ENCODE measurements at regions not wholly inside any gene's neighbourhood (a gene's known extent, or its start where the extent isn't known, plus 50 kb on each side); places are given as distances from the start of the nearest gene placed in this dataset.

DNA sequence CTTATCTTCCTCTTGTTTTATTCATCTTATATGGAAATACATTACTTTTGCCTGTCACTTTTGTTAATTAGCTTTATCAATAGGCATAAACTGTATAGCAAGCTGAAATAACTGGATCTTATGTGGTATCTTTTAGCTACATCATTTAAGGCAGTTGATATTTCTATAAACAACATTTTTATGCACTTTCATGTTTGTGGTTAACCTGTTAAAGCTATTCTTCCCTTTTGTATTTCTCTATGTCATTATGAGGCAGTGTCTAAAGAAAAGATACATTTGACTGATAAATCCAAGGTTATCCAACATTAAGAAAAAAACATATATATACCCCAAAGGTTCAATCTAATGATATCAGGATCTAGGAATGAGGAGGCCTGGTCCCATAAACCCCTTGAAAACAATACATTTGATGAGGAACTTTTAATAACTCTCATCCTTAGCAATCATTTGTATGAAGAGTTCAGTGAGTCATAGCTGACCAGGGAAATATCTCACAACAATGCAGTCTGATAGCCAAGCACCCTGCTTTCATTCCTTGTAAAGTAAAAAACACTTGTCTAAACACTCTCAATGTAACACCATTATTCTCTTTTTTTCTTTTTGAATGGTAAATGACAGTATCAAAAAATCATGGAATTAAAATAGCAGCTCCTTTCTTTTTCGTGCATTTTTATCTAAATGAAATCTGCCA lies 300.9 kb downstream of the NEBL start:
- intact Hi-C loops (cut with micrococcal nuclease; ENCODE audit: unreplicated experiment): loop anchor here (5.0 kb wide), 1 partner anchor 954 kb away; no protein-coding TSS in a partner anchor
- H3K4me2 ChIP-seq (ENCODE audit: low read depth, low read length): no peak overlapping the region
- in situ Hi-C loops (cut with HindIII; ENCODE audit: extremely low pct_ligation_motif_present, low pct_unique_long_range_greater_than_20kb): no loop called here
- ChIA-PET POLR2A (no interaction called here), CTCF (ENCODE audit: low intra/inter-chr PET ratio, low total read pairs) (no interaction called here)
- H3K4me1 ChIP-seq (ENCODE audit: insufficient read depth, low read length): no peaks in the 10 kb centered on the region
- peaks cover 65% of the 10 kb centered on the region for H3K9me3 ChIP-seq (ENCODE audit: low read length)
- BruUV-seq (replicated peaks): no TSS peak
- DNase-seq (ENCODE audit: low spot score) (no peak), ATAC-seq (no peak), FAIRE-seq (no peak)
- no peak overlapping the region for H3K27ac ChIP-seq (ENCODE audit: extremely low read length, insufficient read depth, low read length)
- H2AFZ ChIP-seq (ENCODE audit: low read length): no peak overlapping the region
- no peaks in the 10 kb centered on the region for H4K20me1 ChIP-seq (ENCODE audit: insufficient read depth, low read length)
- no peaks in the 10 kb centered on the region for H3K79me2 ChIP-seq (ENCODE audit: insufficient read depth, low read length)
- TF ChIP-seq NONO (IDR thresholded peaks at IDR 0.05): no peak
- no peak for TF ChIP-seq NONO (CRISPR knock-in tag; conservative IDR thresholded peaks at IDR 0.05)
- no peak for TF ChIP-seq ONECUT2 (CRISPR knock-in tag; IDR thresholded peaks at IDR 0.05)
- TF ChIP-seq ZNF20 (CRISPR knock-in tag; IDR thresholded peaks at IDR 0.05): no peak
- TF ChIP-seq GATA4 (IDR thresholded peaks at IDR 0.05; ENCODE audit: borderline replicate concordance, low read depth): no peak
- TF ChIP-seq SP5 (CRISPR knock-in tag; IDR thresholded peaks at IDR 0.05; ENCODE audit: borderline replicate concordance, low read depth): no peak
- TF ChIP-seq KLF6 (CRISPR knock-in tag; IDR thresholded peaks at IDR 0.05): no peak
- TF ChIP-seq ARNT (IDR thresholded peaks at IDR 0.05): no peak
- TF ChIP-seq FIP1L1 (IDR thresholded peaks at IDR 0.05; ENCODE audit: borderline replicate concordance, insufficient read depth, low read depth, low read length): no peak
- no peak for TF ChIP-seq RBM39 (IDR thresholded peaks at IDR 0.05; ENCODE audit: low read depth, low read length, poor library complexity, severe bottlenecking)
- TF ChIP-seq HNRNPH1 (optimal IDR thresholded peaks at IDR 0.05; ENCODE audit: low read depth, low read length): no peak
- no peak for TF ChIP-seq KDM1A (CRISPR knock-in tag; IDR thresholded peaks at IDR 0.05)
- no peak for TF ChIP-seq CAMTA2 (CRISPR knock-in tag; IDR thresholded peaks at IDR 0.05; ENCODE audit: borderline replicate concordance)
- TF ChIP-seq, protein P1, sequence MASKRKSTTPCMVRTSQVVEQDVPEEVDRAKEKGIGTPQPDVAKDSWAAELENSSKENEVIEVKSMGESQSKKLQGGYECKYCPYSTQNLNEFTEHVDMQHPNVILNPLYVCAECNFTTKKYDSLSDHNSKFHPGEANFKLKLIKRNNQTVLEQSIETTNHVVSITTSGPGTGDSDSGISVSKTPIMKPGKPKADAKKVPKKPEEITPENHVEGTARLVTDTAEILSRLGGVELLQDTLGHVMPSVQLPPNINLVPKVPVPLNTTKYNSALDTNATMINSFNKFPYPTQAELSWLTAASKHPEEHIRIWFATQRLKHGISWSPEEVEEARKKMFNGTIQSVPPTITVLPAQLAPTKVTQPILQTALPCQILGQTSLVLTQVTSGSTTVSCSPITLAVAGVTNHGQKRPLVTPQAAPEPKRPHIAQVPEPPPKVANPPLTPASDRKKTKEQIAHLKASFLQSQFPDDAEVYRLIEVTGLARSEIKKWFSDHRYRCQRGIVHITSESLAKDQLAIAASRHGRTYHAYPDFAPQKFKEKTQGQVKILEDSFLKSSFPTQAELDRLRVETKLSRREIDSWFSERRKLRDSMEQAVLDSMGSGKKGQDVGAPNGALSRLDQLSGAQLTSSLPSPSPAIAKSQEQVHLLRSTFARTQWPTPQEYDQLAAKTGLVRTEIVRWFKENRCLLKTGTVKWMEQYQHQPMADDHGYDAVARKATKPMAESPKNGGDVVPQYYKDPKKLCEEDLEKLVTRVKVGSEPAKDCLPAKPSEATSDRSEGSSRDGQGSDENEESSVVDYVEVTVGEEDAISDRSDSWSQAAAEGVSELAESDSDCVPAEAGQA (IDR thresholded peaks at IDR 0.05; ENCODE audit: low read depth): no peak
- TF ChIP-seq, protein P1 (CRISPR knock-in tag; IDR thresholded peaks at IDR 0.05; ENCODE audit: borderline replicate concordance): no peak
- TF ChIP-seq, protein P2, sequence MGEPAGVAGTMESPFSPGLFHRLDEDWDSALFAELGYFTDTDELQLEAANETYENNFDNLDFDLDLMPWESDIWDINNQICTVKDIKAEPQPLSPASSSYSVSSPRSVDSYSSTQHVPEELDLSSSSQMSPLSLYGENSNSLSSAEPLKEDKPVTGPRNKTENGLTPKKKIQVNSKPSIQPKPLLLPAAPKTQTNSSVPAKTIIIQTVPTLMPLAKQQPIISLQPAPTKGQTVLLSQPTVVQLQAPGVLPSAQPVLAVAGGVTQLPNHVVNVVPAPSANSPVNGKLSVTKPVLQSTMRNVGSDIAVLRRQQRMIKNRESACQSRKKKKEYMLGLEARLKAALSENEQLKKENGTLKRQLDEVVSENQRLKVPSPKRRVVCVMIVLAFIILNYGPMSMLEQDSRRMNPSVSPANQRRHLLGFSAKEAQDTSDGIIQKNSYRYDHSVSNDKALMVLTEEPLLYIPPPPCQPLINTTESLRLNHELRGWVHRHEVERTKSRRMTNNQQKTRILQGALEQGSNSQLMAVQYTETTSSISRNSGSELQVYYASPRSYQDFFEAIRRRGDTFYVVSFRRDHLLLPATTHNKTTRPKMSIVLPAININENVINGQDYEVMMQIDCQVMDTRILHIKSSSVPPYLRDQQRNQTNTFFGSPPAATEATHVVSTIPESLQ (CRISPR knock-in tag; conservative IDR thresholded peaks at IDR 0.05): no peak
- no peak for TF ChIP-seq MTA1 (CRISPR knock-in tag; IDR thresholded peaks at IDR 0.05; ENCODE audit: borderline replicate concordance)
- no peaks in the 10 kb centered on the region for H3K27me3 ChIP-seq (ENCODE audit: control insufficient read depth in 1 of 2, insufficient read depth in 2 of 2, low read length in 2 of 2)
- H3K4me3 ChIP-seq (replicated peaks in 1 of 3; ENCODE audit: insufficient read depth in 1 of 3, low read depth in 2 of 3, low read length in 3 of 3): no peak overlapping the region
- H3K9ac ChIP-seq (ENCODE audit: insufficient read depth, low read depth, low read length): no peak overlapping the region
- H3K36me3 ChIP-seq (replicated peaks in 1 of 2; ENCODE audit: control insufficient read depth in 1 of 2, insufficient read depth in 2 of 2, low read length in 2 of 2): no peaks in the 10 kb centered on the region
- WGBS (ENCODE audit: low lambda C conversion rate): 2% methylated on average over 1 of the region's 1 CpG

All from HepG2 (cell line).